Ovary (tissue), 7 donors: ENCODE measurements at regions not wholly inside any gene's neighbourhood (a gene's known extent, or its start where the extent isn't known, plus 50 kb on each side); places are given as distances from the start of the nearest gene placed in this dataset.
"Not testable (repeated sequence)": the region's sequence is repeated elsewhere in the genome, so short reads cannot be mapped to it uniquely, and the experiment has no call there.

Experiments used
- DNase-seq, 5 donors: peaks; one replicate each; pipeline ENCODE4 v3.0.0-alpha.2; 2019 to 2020
- H3K27ac ChIP-seq, 2 donors: fragments of 200-600 bp; one replicate each; pipeline versions ENCODE4 v1.5.1 to v1.8.0; 2019 to 2022
- H3K27me3 ChIP-seq: fragments of 200-600 bp; one replicate; pipeline ENCODE4 v1.8.0; 2022
- H3K36me3 ChIP-seq: fragments of 200-600 bp; sonication (generic); one replicate; pipeline ENCODE4 v1.5.1; 2019
- H3K4me1 ChIP-seq: one replicate; pipeline ENCODE4 v1.8.1; 2013; ENCODE audit warnings: mild to moderate bottlenecking, moderate library complexity; ENCODE audit not compliant: insufficient read depth
- H3K4me3 ChIP-seq: fragments of 200-600 bp; sonication (generic); one replicate; pipeline ENCODE4 v1.5.1; 2017
- H3K9me3 ChIP-seq, 2 donors: fragments of 200-600 bp in 1 of 2; sonication (generic) in 1 of 2; one replicate each; pipeline versions ENCODE4 v1.5.1 to v1.8.1; 2013 to 2019; ENCODE audit warnings: mild to moderate bottlenecking in 1 of 2, moderate library complexity in 1 of 2
- CTCF ChIP-seq, 3 donors: fragments of 450-650 bp in 2 of 3; fragments of 200-600 bp in 1 of 3; IDR thresholded peaks; one replicate each; pipeline versions ENCODE4 v1.5.1 to v1.8.0; 2016 to 2022; ENCODE audit warnings: antibody characterized with exemption in 3 of 3, mild to moderate bottlenecking in 1 of 3
- EP300 ChIP-seq: sonication (generic); formaldehyde crosslinking; IDR thresholded peaks from one replicate; pipeline ENCODE4 v1.6.1; 2017; ENCODE audit warnings: antibody characterized with exemption
- POLR2A ChIP-seq: fragments of 450-650 bp; IDR thresholded peaks from one replicate; pipeline ENCODE4 v1.6.1; 2017; ENCODE audit warnings: antibody characterized with exemption, mild to moderate bottlenecking, moderate library complexity
- WGBS, 3 donors: extraction: QIAGEN DNeasy Blood & Tissue Kit in 1 of 3; methylation state at CpG; one replicate each; pipeline versions ENCODE4 v1.1.5 to v1.1.7; 2013 to 2017; 5-methylcytosine and 5-hydroxymethylcytosine counted together
- intact Hi-C, 4 donors: fragments of 100-400 bp; cut with DNase I; formaldehyde crosslinking; loops; one replicate each; pipeline versions ENCODE4 v1.11.0 to v1.15.1; 2022 to 2023
- donor health status: DM: no; HTN: no; CAD: no; lungs with moderate emphysema.
- donor health status: DM: no; HTN: no; CAD: no.
- donor health status: Bipolar disorder and iron deficiency.
- donor health status: DM: no; HTN: no; CAD: no.
- donor health status: DM: yes; HTN: yes; CAD: no.

GRCh38 chr13:22883262-22883840 is 297.4 kb upstream of the SGCG start:
- no peaks in the 10 kb centered on the region for H3K4me1 ChIP-seq
- TF ChIP-seq EP300: no peak
- TF ChIP-seq CTCF (IDR thresholded peaks at IDR 0.05): no peak
- TF ChIP-seq POLR2A: no peak
- WGBS, 3 donors: 81 to 89% (median 84%) methylated on average over 7 of the region's 7 CpGs

GRCh38 chr13:22883956-22884355 is 296.8 kb upstream of the SGCG start:
- H3K27ac ChIP-seq: no peak overlapping the region
- no peak for TF ChIP-seq CTCF (IDR thresholded peaks at IDR 0.05)
- no peak for TF ChIP-seq POLR2A
- TF ChIP-seq EP300: no peak
- no peaks in the 10 kb centered on the region for H3K27me3 ChIP-seq
- no peaks in the 10 kb centered on the region for H3K36me3 ChIP-seq
- no peaks in the 10 kb centered on the region for H3K9me3 ChIP-seq
- 86 to 96% (median 86%) methylated on average over 17 of the region's 17 CpGs for WGBS, 3 donors
- H3K4me1 ChIP-seq: no peaks in the 10 kb centered on the region
- intact Hi-C loops: no loop called here
- no peak overlapping the region for H3K4me3 ChIP-seq
- no peak for DNase-seq

More at GRCh38 chr13:22883262-22883840, 297.4 kb upstream of the SGCG start:
- no peaks in the 10 kb centered on the region for H3K27me3 ChIP-seq
- intact Hi-C loops: no loop called here
- no peak overlapping the region for H3K27ac ChIP-seq
- no peak for DNase-seq
- no peaks in the 10 kb centered on the region for H3K36me3 ChIP-seq
- no peak overlapping the region for H3K4me3 ChIP-seq
- no peaks in the 10 kb centered on the region for H3K9me3 ChIP-seq

GRCh38 chr13:22886061-22886460 is 294.7 kb upstream of the SGCG start:
- H3K4me3 ChIP-seq: not testable (repeated sequence)

GRCh38 chr13:22889376-22889775 is 291.4 kb upstream of the SGCG start:
- intact Hi-C loops, H3K4me3 ChIP-seq, H3K9me3 ChIP-seq, H3K27me3 ChIP-seq, H3K27ac ChIP-seq, DNase-seq, H3K36me3 ChIP-seq, H3K4me1 ChIP-seq: not testable (repeated sequence)
- WGBS, 3 donors: 92 to 95% (median 92%) methylated on average over 5 of the region's 5 CpGs

More at GRCh38 chr13:22886061-22886460, 294.7 kb upstream of the SGCG start:
- H3K4me1 ChIP-seq, H3K27me3 ChIP-seq, H3K36me3 ChIP-seq, H3K9me3 ChIP-seq, DNase-seq, intact Hi-C loops, H3K27ac ChIP-seq: not testable (repeated sequence)
- 88 to 95% (median 93%) methylated on average over 4 to 8 of the region's 8 CpGs for WGBS, 3 donors

- TF ChIP-seq CTCF (IDR thresholded peaks at IDR 0.05) (no peak), POLR2A (no peak)
Observed at GRCh38 chr13:22893204-22893603, 287.6 kb upstream of the SGCG start.

More at GRCh38 chr13:22893204-22893603, 287.6 kb upstream of the SGCG start:
- H3K9me3 ChIP-seq: no peaks in the 10 kb centered on the region
- intact Hi-C loops: no loop called here
- 56 to 83% (median 68%) methylated on average over 4 of the region's 4 CpGs for WGBS, 3 donors
- H3K27me3 ChIP-seq: no peaks in the 10 kb centered on the region
- H3K36me3 ChIP-seq: no peaks in the 10 kb centered on the region
- H3K4me1 ChIP-seq: no peaks in the 10 kb centered on the region
- no peak for DNase-seq
- no peak overlapping the region for H3K4me3 ChIP-seq
- no peak overlapping the region for H3K27ac ChIP-seq
